ENCODE measurements at regions not wholly inside any gene's neighbourhood (a gene's known extent, or its start where the extent isn't known, plus 50 kb on each side); places are given as distances from the start of the nearest gene placed in this dataset.

- DNase-seq, result no peak
Measured at GRCh38 chr9:99282406-99282805, 60.3 kb downstream of the SEC61B start.

GRCh38 chr9:99285965-99286364, 63.9 kb downstream of the SEC61B start:
- no peak for DNase-seq

DNA sequence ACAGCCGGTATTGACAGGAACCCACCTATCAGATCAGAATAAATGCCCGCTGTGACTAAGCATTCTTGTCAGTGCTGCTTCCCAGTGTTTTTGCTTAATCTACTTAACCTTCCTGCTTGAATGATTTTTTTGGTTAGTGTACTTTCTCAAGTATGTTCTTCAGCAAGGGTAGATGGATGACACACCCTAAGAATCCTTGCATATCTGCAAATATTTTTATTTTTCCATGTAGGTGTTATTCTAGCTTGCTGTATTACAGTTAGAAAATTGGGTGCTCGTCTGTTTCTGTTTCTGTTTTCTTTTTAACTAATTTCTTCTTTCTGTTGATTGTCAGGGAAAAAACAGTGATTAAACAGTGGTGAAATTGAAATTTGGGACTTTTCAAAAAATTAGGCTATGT, 64.5 kb downstream of the SEC61B start:
- DNase-seq, result no peak

DNA sequence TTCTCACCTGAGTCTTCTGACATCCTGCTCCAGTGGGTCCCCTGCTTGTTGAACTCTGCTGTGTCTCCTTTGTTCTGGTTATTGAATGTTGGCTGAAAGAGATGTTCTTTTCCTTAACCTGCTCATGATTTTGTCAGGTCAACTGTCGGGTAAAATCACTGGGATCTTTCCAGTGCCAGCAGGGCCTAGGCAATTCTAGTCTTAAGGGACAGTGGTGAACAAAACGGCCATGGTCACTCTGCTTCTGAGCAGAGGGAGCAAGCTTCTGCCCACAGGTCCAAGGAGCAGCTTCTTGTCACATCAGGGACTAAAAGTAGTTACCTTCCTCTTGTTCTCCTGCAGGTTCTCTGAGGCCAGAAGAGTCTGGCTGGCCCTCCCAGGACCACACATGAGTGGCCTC, 65.6 kb downstream of the SEC61B start:
- DNase-seq, result no peak

GRCh38 chr9:99288830-99289229, 66.7 kb downstream of the SEC61B start:
- DNase-seq, result no peak

GRCh38 chr9:99294850-99295461, 72.9 kb downstream of the SEC61B start:
- no peak for DNase-seq

DNA sequence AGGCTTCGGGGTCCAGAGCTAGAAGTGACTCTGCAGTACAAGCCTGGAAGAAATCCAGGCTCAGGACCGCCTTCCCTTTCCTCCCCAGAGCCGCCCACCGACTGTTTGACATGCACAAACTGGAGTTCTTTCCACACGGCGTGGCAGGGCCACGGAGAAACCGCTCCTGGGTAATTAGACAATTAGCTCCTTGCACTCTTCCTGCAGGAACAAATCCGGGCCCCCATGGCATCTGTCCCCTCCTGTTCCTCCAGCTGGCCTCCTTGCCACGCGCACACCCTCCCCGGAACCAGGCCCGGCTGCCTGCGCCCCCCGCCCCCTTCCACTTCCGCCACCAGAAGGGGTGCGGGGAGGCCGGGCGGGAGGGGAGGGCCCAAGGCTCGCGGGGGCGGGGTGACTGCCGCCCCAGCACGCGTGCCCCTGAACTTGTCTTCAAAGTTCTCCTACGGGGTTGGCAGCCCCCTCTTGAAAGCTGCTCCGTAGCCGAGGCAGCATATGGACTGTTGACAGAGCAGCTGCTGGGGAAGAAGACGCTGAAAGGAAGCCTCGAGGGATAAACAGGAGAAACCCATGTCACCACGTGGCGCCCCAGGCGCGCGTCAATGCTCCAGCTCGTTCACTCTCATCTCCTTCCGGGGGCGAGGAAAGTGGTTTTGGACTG, 74.3 kb downstream of the SEC61B start:
- peak; percentile 50 for DNase-seq

- no peak for DNase-seq
Measured at GRCh38 chr9:99298614-99299013, 76.5 kb downstream of the SEC61B start.

DNA sequence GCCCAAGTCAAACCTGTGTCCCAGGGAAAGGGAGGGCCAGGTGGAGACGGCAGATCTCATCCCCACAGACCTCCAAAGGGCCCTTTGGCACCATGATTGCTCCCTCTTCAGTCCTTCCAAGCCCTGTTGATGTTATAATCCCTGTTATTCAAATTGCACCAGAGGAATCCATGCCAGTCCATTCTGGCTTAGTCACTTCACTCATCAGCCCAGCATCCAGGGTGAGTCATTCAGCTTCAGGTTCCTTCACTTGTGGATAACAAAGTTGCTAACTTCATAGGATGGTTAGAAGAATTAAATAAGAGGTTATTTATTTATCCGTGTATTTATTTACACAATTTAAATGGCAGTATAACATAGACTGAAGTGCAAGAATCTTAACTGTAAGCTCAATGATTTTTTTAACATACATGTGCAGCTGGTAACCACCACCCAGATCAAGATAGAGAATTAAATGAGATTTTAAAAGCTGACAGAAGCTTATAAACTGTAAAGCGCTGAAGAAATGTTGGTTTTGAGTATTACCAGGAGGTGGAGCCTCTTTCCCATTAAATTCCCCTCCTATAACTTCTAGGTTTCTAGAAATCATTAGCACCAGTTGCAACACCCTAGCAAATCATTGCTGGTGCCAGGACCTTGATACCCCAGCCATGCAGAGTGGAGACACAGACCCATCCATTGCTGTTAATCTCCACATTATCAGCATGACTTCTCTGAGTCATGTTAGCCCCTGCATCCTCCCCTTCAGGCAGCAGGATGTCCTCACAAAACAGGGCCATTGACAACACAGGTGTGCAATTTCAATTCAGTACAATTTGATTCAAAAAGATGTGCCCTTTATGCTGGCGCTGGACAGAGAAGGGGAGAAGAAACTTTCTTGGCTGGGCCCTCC, 77.4 kb downstream of the SEC61B start:
- DNase-seq, result no peak

- DNase-seq, result no peak
Measured at GRCh38 chr9:99300103-99300439, 78.0 kb downstream of the SEC61B start.

GRCh38 chr9:99300603-99301002, 78.5 kb downstream of the SEC61B start:
- no peak for DNase-seq

DNA sequence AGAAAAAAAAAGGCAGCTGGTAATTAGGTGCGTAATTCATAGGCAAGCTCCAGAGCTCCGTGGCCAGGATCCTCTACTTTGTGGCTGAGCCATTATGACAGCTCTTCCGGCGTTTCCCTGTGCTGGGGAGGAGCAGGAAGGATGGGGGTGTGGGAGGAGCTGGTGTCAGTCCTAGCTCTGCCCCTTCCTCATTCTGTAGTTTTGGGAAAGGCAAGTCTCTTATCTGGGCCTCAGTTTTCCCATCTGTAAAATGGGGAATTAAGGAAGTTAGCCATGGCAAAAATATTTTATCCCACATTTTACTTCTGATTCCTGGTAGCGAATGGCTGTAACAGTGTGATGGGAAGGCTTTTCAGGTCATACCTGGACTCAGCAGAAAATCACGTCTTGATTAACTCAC, 81.1 kb downstream of the SEC61B start:
- no peak for DNase-seq

GRCh38 chr9:99305124-99305523, 83.0 kb downstream of the SEC61B start:
- DNase-seq, result no peak

DNA sequence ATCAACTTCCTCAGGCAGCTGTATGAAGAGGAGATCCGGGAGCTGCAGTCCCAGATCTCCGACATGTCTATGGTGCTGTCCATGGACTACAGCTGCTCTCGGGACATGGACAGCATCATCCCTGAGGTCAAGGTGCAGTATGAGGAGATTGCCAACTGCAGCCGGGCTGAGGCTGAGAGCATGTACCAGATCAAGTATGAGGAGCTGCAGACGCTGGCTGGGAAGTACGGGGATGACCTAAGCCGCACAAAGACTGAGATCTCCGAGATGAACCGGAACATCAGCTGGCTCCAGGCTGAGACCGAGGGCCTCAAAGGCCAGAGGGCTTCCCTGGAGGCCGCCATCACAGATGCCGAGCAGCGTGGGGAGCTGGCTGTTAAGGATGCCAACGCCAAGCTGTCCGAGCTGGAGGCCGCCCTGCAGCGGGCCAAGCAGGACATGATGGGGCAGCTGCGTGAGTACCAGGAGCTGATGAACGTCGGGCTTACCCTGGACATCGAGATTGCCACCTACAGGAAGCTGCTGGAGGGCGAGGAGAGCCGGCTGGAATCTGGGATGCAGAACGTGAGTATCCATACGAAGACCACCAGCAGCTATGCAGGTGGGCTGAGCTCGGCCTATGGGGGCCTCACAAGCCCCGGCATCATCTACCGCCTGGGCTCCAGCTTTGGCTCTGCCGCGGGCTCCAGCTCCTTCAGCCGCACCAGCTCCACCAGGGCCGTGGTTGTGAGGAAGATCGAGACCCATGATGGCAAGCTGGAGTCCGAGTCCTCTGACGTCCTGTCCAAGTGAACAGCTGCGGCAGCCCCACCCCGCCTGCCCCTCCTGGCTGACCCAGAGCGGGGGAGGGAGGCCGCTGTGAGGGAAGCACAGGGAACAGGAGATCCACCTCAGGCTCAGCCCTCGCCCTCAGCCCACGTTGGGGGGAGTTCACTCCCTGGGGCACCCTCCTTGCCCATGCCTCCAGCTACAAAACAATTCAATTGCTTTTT, 84.0 kb downstream of the SEC61B start:
- DNase-seq, result no peak

DNA sequence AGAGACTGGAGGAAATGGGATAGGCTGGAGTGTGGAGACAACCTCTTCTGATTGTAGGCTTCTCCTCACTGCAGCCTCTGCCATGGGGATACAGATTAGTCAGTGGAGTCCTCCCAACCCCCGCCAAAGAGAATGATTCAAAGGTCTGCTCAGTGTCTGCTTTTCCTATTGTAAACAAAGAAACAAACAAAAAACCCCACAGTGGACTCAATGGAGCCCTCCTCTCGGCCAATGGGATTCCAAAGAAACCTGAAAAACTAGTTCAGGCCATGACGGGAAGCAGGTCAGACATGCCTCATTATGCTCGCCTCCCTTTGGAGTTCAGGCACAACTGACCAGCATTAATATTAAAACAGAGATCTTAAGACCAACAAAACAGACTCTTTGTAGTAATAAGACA, 85.8 kb downstream of the SEC61B start:
- DNase-seq, result no peak

DNA sequence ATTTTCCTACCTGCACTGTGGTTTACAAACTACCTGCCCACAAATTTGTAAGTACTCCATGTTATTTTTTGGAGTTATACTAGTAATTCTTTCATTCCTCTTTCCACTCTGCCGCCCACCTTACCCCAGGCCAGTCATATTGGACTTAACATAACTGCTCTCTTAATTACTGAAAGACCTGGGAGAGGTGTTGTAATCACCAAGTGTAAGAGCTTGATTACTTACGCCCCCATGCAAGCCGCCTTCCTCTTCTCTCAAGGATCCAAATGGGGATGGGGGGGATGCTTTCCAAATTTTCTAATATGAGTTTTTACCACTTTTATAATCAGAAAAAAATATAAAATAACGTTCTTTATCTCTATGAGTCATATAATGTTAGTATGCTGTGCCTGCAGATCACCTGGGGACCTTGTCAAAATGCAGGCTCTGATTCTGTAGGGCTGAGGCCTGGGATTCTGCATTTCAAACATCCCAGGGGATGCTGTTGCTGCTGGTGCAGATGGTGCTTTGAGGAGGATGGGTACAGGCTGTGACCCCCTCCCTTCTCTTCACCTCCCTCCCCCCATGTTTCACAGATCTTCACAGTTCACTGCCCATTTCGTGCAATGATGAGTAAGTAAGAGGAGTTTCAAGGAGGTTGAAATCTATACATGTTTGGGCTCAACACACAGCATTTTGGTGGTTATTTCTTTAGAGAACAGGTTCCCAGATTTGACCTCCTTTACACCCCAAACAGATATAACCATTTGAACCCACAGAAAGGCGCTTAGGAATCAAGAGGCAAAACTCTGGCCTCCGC, 87.3 kb downstream of the SEC61B start:
- DNase-seq, result no peak

GRCh38 chr9:99312736-99313135, 90.7 kb downstream of the SEC61B start:
- DNase-seq, result no peak

GRCh38 chr9:99319048-99319447, 97.0 kb downstream of the SEC61B start:
- no peak for DNase-seq

- DNase-seq, result no peak
Measured at GRCh38 chr9:99322299-99322698, 100.2 kb downstream of the SEC61B start.

DNA sequence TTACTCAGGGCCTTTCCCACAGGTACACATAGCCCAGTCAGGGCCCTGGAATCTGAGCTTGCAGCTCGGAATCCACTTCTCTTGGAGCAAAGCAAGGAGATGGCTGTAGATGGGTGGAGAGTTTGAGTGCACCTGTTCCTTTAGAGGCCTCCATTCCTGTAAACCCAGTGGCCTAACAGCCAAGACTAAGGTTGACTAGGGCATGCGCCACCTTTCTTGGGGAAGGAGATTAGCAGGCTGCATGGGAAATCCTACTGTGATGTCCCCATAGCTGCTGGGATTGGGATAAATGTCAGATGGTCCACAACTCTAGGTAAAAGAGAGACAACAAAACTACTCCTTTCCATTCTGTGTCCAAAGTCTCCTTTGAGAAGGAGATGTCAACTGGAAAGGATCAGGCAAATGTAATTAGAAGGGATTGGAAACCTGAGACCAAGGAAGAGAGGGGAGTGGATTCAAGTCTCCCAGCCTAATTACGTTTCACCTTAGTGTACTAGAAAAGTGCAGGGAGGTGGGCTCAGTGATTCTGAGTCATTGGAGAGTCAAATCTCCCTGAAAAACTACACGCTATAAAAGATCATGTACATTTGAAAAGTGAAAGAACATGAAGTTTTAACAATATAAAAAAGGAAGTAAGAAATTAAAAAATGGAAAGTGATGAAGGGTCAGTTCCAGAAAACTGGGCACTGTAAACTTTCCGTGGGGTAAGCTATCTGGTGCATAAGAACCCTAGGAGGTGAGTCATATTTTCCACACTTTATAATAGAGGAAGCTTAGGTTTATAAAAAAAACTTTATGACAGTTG, 104.2 kb downstream of the SEC61B start:
- DNase-seq, result no peak

GRCh38 chr9:99326917-99327189, 104.8 kb downstream of the SEC61B start:
- DNase-seq, result no peak

Measured in retina (tissue), 1 donor.